CD4-positive, alpha-beta T cell (primary cell): ENCODE measurements at regions not wholly inside any gene's neighbourhood (a gene's known extent, or its start where the extent isn't known, plus 50 kb on each side); places are given as distances from the start of the nearest gene placed in this dataset.

Experiments used
- ATAC-seq: fragments of 200-7000 bp; cut with Tn5 transposase; one replicate; pipeline ENCODE4 v1.10.0; 2022; ENCODE audit warnings: mild to moderate bottlenecking; ENCODE audit not compliant: poor library complexity
- CTCF ChIA-PET: fragments of 350-600 bp; sonication (Branson Sonifier 250); formaldehyde crosslinking; loops from one replicate; lab custom pipeline; 2021; ENCODE audit warnings: antibody characterized with exemption, inconsistent platforms; lab: Charles Lee
- POLR2A ChIA-PET: fragments of 350-600 bp; sonication (Branson Sonifier 250); formaldehyde crosslinking; loops from one replicate; lab custom pipeline; 2021; ENCODE audit warnings: antibody characterized with exemption, inconsistent platforms; lab: Charles Lee
- DNase-seq, 14 experiments: peaks; one replicate each; pipeline ENCODE4 v3.0.0-alpha.2; 2013 to 2020; ENCODE audit warnings: mixed read lengths in 2 of 14
- H3K27ac ChIP-seq, 2 donors: one replicate each; pipeline versions ENCODE4 v1.5.1 to v1.7.0; 2013; ENCODE audit warnings: low read length in 2 of 2, low read depth in 1 of 2, mild to moderate bottlenecking in 1 of 2
- H3K27me3 ChIP-seq, 2 experiments: 1 replicate in 1 of 2; 2 replicates in 1 of 2; pipeline versions ENCODE4 v1.6.1 to v1.7.0; 2013; ENCODE audit warnings: low read length in 2 of 2, control low read depth in 1 of 2, mild to moderate bottlenecking in 1 of 2, moderate library complexity in 1 of 2; ENCODE audit not compliant: insufficient read depth in 2 of 2, control insufficient read depth in 1 of 2
- H3K36me3 ChIP-seq: one replicate; pipeline ENCODE4 v1.6.1; 2013; ENCODE audit warnings: low read length, control low read depth; ENCODE audit not compliant: insufficient read depth
- H3K4me1 ChIP-seq: one replicate; pipeline ENCODE4 v1.6.1; 2013; ENCODE audit warnings: low read length, control low read depth; ENCODE audit not compliant: insufficient read depth
- H3K4me3 ChIP-seq: one replicate; pipeline ENCODE4 v1.5.1; 2013; ENCODE audit warnings: mild to moderate bottlenecking, low read length, moderate library complexity
- H3K9me3 ChIP-seq, 2 experiments: 1 replicate in 1 of 2; 2 replicates in 1 of 2; pipeline versions ENCODE4 v1.6.1 to v1.7.0; 2013; ENCODE audit warnings: low read length in 2 of 2, mild to moderate bottlenecking in 2 of 2, control low read depth in 1 of 2, moderate library complexity in 1 of 2; ENCODE audit not compliant: control insufficient read depth in 1 of 2, insufficient read depth in 1 of 2
- H3K27ac Mint-ChIP-seq: one replicate; pipeline ENCODE4 v1.8.0; 2020; ENCODE audit warnings: mixed read lengths
- H3K27me3 Mint-ChIP-seq: one replicate; pipeline ENCODE4 v1.8.0; 2021; ENCODE audit warnings: mixed read lengths
- H3K36me3 Mint-ChIP-seq: one replicate; pipeline ENCODE4 v1.8.0; 2021; ENCODE audit warnings: low read depth, mixed read lengths
- H3K4me1 Mint-ChIP-seq: one replicate; pipeline ENCODE4 v1.8.0; 2021; ENCODE audit warnings: low read depth, mixed read lengths
- H3K4me3 Mint-ChIP-seq: one replicate; pipeline ENCODE4 v1.8.0; 2020; ENCODE audit warnings: mild to moderate bottlenecking, mixed read lengths
- H3K9me3 Mint-ChIP-seq: one replicate; pipeline ENCODE4 v1.8.0; 2020; ENCODE audit warnings: mixed read lengths
- intact Hi-C, 2 experiments: fragments of 100-400 bp; cut with DNase I in 1 of 2; cut with micrococcal nuclease in 1 of 2; formaldehyde crosslinking; loops; one replicate each; pipeline versions ENCODE4 v1.15.1 to v1.9.0; 2023 to 2025; cut with DNase I, micrococcal nuclease
- TF ChIP-seq, protein P1 (sequence below): fragments of 200-600 bp; IDR thresholded peaks from one replicate; pipeline ENCODE4 v1.8.0; 2022; ENCODE audit warnings: antibody characterized with exemption, mild to moderate bottlenecking

DNA sequence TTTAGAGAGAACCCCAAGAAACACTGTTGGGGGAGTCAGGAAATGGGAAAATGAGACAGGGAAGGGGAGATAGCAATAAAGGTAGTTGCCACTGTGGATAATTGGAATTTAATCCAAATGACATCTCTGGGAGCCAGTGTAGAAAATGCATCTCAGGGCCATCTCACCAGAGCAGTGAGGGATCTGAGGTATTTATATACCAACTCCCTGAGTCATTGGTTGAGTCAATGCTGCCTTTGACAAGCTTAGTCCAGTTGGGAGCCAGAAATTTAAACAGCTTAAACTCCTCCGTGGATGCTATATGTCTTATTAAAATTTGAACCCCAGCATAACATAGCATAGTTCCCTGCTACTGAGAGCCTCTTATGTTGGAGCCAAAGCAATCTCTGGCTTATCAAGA, 140.3 kb downstream of the SLC30A10 start:
- peaks cover 2% of the 10 kb centered on the region for H3K9me3 Mint-ChIP-seq
- H3K27me3 Mint-ChIP-seq, result no peaks in the 10 kb centered on the region
- H3K4me1 Mint-ChIP-seq, result no peaks in the 10 kb centered on the region
- no peaks in the 10 kb centered on the region for H3K27me3 ChIP-seq
- no peak overlapping the region for H3K27ac Mint-ChIP-seq
- no peaks in the 10 kb centered on the region for H3K36me3 Mint-ChIP-seq
- H3K4me3 Mint-ChIP-seq, result no peak overlapping the region
- no peak overlapping the region for H3K27ac ChIP-seq
- intact Hi-C loops, result no loop called here
- POLR2A ChIA-PET, result no interaction called here
- H3K36me3 ChIP-seq, result no peaks in the 10 kb centered on the region
- H3K9me3 ChIP-seq, result no peaks in the 10 kb centered on the region
- ATAC-seq, result no peak
- H3K4me1 ChIP-seq, result no peaks in the 10 kb centered on the region
- CTCF ChIA-PET, result no interaction called here
- DNase-seq, result no peak
- TF ChIP-seq, protein P1, sequence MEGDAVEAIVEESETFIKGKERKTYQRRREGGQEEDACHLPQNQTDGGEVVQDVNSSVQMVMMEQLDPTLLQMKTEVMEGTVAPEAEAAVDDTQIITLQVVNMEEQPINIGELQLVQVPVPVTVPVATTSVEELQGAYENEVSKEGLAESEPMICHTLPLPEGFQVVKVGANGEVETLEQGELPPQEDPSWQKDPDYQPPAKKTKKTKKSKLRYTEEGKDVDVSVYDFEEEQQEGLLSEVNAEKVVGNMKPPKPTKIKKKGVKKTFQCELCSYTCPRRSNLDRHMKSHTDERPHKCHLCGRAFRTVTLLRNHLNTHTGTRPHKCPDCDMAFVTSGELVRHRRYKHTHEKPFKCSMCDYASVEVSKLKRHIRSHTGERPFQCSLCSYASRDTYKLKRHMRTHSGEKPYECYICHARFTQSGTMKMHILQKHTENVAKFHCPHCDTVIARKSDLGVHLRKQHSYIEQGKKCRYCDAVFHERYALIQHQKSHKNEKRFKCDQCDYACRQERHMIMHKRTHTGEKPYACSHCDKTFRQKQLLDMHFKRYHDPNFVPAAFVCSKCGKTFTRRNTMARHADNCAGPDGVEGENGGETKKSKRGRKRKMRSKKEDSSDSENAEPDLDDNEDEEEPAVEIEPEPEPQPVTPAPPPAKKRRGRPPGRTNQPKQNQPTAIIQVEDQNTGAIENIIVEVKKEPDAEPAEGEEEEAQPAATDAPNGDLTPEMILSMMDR, result no peak
- no peak overlapping the region for H3K4me3 ChIP-seq

DNA sequence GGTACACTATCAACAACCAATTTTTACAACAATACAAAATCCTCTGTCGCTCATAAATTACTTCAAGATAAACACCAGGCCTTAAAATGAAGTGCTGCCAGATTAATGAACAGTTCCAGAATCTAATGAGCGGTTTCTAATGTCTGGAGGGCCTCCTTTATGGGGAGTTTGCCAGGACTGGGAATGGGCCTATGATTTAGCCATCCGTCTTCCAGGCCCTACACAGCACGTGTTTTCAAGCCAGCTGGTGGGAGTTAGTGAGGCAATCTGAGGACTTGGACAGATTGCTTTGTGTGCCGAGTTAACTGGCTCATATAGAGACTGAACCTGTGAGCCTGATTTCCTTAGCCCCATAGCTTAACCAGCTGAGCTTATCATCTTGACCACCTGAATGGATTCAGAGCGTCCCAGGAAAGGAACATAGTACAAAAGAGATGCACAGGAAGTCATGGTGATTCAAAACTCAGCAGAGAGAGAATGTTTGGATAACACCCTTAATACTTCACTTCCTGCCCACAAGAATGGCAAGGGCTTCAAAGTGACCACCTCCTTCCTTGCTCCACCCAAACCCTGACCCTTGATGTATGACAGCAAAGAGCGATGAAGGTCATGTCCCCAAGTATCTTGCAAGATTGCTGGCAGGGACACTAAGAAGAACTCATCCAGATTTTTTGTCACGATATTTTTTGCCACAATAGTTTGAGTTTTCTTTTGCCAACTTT, 143.5 kb downstream of the SLC30A10 start:
- intact Hi-C loops, result no loop called here
- TF ChIP-seq, protein P1, result no peak
- DNase-seq (no peak), ATAC-seq (no peak)
- Histone ChIP-seq H3K4me1 (no peaks in the 10 kb centered on the region), H3K27me3 (no peaks in the 10 kb centered on the region), H3K36me3 (no peaks in the 10 kb centered on the region), H3K4me3 (no peak overlapping the region), H3K27ac (no peak overlapping the region), H3K9me3 (no peaks in the 10 kb centered on the region)
- H3K27ac Mint-ChIP-seq, result no peak overlapping the region
- H3K36me3 Mint-ChIP-seq, result no peaks in the 10 kb centered on the region
- ChIA-PET POLR2A (no interaction called here), CTCF (no interaction called here)
- H3K27me3 Mint-ChIP-seq, result no peaks in the 10 kb centered on the region
- H3K9me3 Mint-ChIP-seq, result peaks cover 2% of the 10 kb centered on the region
- no peak overlapping the region for H3K4me3 Mint-ChIP-seq
- no peaks in the 10 kb centered on the region for H3K4me1 Mint-ChIP-seq

DNA sequence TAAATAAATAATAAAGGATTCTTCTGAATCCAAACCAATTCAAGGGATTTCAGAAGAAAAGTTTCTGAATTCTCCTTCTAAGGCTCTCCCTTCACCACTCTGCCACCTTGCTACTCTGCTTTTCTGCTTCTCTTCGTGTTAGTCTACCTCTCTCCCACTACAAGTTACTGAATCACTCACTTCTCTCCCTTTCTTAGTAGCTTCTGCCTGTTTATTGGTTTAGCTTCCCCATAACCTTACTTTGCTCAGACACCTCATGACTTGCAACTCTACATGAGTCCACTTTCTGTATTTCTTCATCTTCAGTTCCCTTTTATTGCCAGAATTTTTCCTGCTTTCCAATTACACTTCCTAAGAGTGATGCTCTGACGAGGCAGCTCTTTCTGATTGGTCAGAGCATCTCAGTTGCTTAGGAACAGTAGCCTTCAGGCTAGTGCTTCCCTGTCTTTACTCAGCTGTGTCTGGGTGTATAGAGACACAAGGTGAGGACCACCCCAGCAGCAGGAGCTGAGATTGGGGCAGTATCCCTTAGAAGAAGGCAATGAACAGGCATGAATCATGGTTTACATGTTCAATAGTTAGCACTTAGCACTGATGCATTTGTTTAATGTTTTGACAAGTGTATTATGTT, 144.6 kb downstream of the SLC30A10 start:
- ChIA-PET POLR2A (no interaction called here), CTCF (no interaction called here)
- H3K27ac Mint-ChIP-seq, result no peak overlapping the region
- peaks cover 2% of the 10 kb centered on the region for H3K9me3 Mint-ChIP-seq
- H3K9me3 ChIP-seq, result peaks cover 0 to 3% of the 10 kb centered on the region in 2 experiments
- no peak overlapping the region for H3K4me3 Mint-ChIP-seq
- H3K27me3 Mint-ChIP-seq, result no peaks in the 10 kb centered on the region
- no peak overlapping the region for H3K4me3 ChIP-seq
- no peak overlapping the region for H3K27ac ChIP-seq
- no peaks in the 10 kb centered on the region for H3K27me3 ChIP-seq
- no peaks in the 10 kb centered on the region for H3K4me1 ChIP-seq
- ATAC-seq, result no peak
- DNase-seq, result no peak
- no peaks in the 10 kb centered on the region for H3K36me3 ChIP-seq
- no peaks in the 10 kb centered on the region for H3K36me3 Mint-ChIP-seq
- H3K4me1 Mint-ChIP-seq, result no peaks in the 10 kb centered on the region
- intact Hi-C loops, result no loop called here
- TF ChIP-seq, protein P1, result no peak
